ENCODE measurements at regions not wholly inside any gene's neighbourhood (a gene's known extent, or its start where the extent isn't known, plus 50 kb on each side); places are given as distances from the start of the nearest gene placed in this dataset.

DNA sequence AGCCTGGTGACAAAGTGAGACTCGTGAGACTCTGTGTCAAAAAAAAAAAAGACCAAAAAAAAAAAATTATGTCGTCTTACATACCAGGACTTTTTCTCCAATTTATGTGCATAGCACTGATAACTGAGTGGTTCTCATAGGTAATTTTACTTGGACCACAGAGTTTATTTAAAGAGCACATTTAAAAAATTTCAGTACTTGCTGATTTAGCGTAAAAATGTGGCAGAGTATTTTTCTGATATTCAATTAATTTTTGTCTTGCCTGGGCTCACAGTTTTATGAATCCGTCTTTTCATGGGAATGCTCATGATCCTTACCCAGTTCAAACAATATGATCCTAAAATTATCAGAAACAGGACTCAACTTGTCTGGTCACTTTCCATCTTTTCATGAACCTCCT is 151.0 kb upstream of the ZNF92 start:
- TF ChIP-seq, protein P1, sequence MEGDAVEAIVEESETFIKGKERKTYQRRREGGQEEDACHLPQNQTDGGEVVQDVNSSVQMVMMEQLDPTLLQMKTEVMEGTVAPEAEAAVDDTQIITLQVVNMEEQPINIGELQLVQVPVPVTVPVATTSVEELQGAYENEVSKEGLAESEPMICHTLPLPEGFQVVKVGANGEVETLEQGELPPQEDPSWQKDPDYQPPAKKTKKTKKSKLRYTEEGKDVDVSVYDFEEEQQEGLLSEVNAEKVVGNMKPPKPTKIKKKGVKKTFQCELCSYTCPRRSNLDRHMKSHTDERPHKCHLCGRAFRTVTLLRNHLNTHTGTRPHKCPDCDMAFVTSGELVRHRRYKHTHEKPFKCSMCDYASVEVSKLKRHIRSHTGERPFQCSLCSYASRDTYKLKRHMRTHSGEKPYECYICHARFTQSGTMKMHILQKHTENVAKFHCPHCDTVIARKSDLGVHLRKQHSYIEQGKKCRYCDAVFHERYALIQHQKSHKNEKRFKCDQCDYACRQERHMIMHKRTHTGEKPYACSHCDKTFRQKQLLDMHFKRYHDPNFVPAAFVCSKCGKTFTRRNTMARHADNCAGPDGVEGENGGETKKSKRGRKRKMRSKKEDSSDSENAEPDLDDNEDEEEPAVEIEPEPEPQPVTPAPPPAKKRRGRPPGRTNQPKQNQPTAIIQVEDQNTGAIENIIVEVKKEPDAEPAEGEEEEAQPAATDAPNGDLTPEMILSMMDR (IDR thresholded peaks at IDR 0.05; ENCODE audit: insufficient read depth, low read depth, low read length): no peak
- no peak for TF ChIP-seq EZH2 (IDR thresholded peaks at IDR 0.05; ENCODE audit: insufficient read depth, low read length)
